BJ (cell line): ENCODE measurements at regions not wholly inside any gene's neighbourhood (a gene's known extent, or its start where the extent isn't known, plus 50 kb on each side); places are given as distances from the start of the nearest gene placed in this dataset.

Experiments
- CTCF ChIA-PET: fragments of 350-600 bp; formaldehyde crosslinking; extraction: SDS; loops from one replicate; lab custom pipeline; 2021; ENCODE audit warnings: antibody characterized with exemption, inconsistent platforms; lab: Yijun Ruan, JAX
- POLR2A ChIA-PET: fragments of 300-600 bp; sonication (Branson Sonifier 250); formaldehyde crosslinking; extraction: SDS; loops from one replicate; lab custom pipeline; 2021; ENCODE audit warnings: antibody characterized with exemption; lab: Charles Lee
- DNase-seq: peaks from one replicate; pipeline ENCODE4 v3.0.0-alpha.2; 2011; ENCODE audit warnings: low read depth
- H3K27me3 ChIP-seq: 2 replicates; pipeline ENCODE4 v1.6.0; 2011; ENCODE audit warnings: low read length; ENCODE audit not compliant: control insufficient read depth, insufficient read depth
- H3K36me3 ChIP-seq: 2 replicates; pipeline ENCODE4 v1.5.1; 2011; ENCODE audit warnings: low read length; ENCODE audit not compliant: control insufficient read depth, insufficient read depth
- H3K4me3 ChIP-seq: 2 replicates; pipeline ENCODE4 v1.5.1; 2011; ENCODE audit warnings: low read depth, mild to moderate bottlenecking, control low read depth, low read length
- CTCF ChIP-seq: IDR thresholded peaks from 2 replicates; pipeline ENCODE4 v1.5.1; 2011; ENCODE audit warnings: low read depth, mild to moderate bottlenecking, control low read depth, inconsistent platforms, low read length, moderate library complexity; ENCODE audit not compliant: insufficient read depth

DNA sequence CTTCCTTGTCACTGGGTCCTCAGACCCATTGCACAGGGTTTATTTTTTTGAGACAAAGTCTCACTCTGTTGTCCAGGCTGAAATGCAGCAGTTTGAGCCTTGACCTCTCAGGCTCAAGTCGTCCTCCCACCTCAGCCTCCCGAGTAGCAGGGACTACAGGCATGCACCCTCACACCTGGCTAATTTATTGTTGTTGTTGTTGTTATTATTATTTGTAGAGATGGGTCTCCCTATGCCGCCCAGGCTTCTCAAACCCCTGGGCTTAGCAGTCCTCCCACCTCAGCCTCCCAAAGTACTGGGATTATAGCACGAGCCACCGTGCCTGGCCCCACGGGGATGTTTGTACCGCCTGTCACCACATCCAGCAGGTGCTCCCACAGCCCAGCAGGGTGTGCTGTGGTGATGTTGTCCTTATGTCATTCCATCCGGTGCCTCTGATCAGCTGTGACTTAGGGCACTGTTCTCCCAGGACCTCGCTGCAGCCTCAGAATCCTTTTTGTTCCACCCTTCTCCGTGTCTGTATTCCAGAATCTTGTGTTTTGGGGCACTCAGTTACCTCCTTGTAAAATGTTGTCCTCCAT is 182.3 kb downstream of the INO80D start:
- Histone ChIP-seq H3K4me3 (no peak overlapping the region), H3K27me3 (no peaks in the 10 kb centered on the region), H3K36me3 (no peaks in the 10 kb centered on the region)
- POLR2A ChIA-PET: no interaction called here
- TF ChIP-seq CTCF: 0 out of 2 replicates have a peak, but pooled peaks have one; percentile 18
- no peak for DNase-seq
- CTCF ChIA-PET: interaction anchor here (1.1 kb wide), 1 partner anchor 16 kb away, joined by 3 read pairs; no protein-coding TSS in a partner anchor

- CTCF ChIA-PET: interaction anchor here (1.2 kb wide), 1 partner anchor 23 kb away, joined by 4 read pairs; no protein-coding TSS in a partner anchor
- Histone ChIP-seq H3K27me3 (no peaks in the 10 kb centered on the region), H3K4me3 (no peak overlapping the region), H3K36me3 (no peaks in the 10 kb centered on the region)
- TF ChIP-seq CTCF: no peak
- DNase-seq: no peak
- POLR2A ChIA-PET: no interaction called here
Observed at GRCh38 chr2:205902900-205903237, 183.1 kb downstream of the INO80D start.

DNA sequence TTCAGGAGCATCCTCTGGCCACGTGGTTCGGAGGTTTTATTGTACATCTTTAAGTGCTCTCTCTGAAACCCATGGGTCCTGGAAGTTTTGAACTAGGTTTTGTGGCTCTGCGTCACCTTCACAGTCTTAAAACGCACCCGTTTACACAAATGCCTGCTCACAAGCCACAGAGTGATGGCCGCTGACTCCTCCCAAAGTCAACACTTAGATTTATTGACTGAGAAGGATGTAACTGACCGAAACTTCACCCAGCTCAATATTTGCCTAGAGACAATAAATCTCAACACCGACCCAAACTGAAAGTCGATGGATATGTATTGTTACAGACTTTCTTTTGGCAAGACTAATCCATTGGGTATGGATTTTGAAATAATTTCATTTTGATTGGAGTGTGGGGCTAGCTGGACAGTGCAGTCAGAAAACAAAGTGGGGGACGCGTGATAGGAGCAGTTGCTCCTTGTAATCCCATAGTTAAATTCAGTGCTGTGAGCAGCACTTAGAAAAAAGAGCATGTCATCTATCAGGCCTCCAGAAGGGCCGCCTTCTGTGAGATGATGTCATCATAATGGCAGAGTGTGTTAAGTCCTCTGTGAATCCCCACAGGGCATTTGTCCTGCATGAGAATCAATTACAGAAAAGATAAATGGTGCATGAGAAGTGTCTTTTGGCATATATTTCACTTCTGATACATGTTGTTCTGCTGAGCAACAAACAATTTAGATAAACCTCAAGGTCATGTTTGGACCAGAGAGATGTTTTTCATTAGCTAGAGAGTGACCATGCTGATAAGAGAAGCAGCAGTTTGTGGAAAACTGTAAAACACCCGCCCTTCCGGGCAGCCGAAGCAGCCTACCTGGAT is 183.7 kb downstream of the INO80D start:
- no peak for DNase-seq
- H3K27me3 ChIP-seq: no peaks in the 10 kb centered on the region
- ChIA-PET CTCF (interaction anchor here (1.2 kb wide), 1 partner anchor 24 kb away, joined by 4 read pairs; no protein-coding TSS in a partner anchor), POLR2A (no interaction called here)
- no peak overlapping the region for H3K4me3 ChIP-seq
- H3K36me3 ChIP-seq: no peaks in the 10 kb centered on the region
- TF ChIP-seq CTCF: no peak

DNA sequence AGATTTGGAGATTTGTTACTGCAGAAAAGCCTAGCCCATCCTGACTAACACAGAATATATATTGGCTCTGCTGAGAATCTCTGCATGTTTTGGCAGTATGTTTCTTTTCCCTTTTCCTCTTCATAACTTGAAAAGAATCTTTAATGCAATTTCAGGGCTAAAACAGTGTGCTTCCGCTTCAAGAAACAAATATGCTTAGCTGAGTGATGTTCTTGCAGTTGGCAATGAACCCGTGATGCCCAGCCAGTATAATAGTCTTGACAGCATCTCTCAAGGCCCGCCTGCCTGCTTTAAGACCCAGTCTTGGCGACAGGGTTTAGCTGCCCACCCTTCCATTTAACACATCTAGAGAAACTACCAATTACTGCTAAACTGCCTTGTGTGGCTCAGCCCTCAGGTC is 184.5 kb downstream of the INO80D start:
- CTCF ChIA-PET: no interaction called here
- Histone ChIP-seq H3K27me3 (no peaks in the 10 kb centered on the region), H3K36me3 (no peaks in the 10 kb centered on the region), H3K4me3 (no peak overlapping the region)
- DNase-seq: no peak
- POLR2A ChIA-PET: no interaction called here
- TF ChIP-seq CTCF: no peak

- ChIA-PET POLR2A (no interaction called here), CTCF (no interaction called here)
- TF ChIP-seq CTCF: no peak
- no peak overlapping the region for H3K4me3 ChIP-seq
- H3K27me3 ChIP-seq: peaks cover 1% of the 10 kb centered on the region; the same call in 1 of the 2 replicates
- H3K36me3 ChIP-seq: no peaks in the 10 kb centered on the region
- DNase-seq: no peak
Observed at GRCh38 chr2:205898744-205899143, 187.2 kb downstream of the INO80D start.
